Endodermal cell (in vitro differentiated cells): ENCODE measurements at regions not wholly inside any gene's neighbourhood (a gene's known extent, or its start where the extent isn't known, plus 50 kb on each side); places are given as distances from the start of the nearest gene placed in this dataset.

ENCODE experiments used
- DNase-seq: peaks from one replicate; pipeline ENCODE4 v3.0.0-alpha.2; 2017
- H3K27ac ChIP-seq: 2 replicates; pipeline ENCODE4 v1.5.1; 2013; ENCODE audit warnings: mild to moderate bottlenecking, low read depth, low read length, moderate library complexity
- H3K27me3 ChIP-seq: 2 replicates; pipeline ENCODE4 v1.6.1; 2013; ENCODE audit warnings: mild to moderate bottlenecking, low read length, moderate library complexity; ENCODE audit not compliant: insufficient read depth, control insufficient read depth, poor library complexity, severe bottlenecking
- H3K36me3 ChIP-seq: 2 replicates; pipeline ENCODE4 v1.7.0; 2013; ENCODE audit warnings: mild to moderate bottlenecking, low read length, moderate library complexity; ENCODE audit not compliant: control insufficient read depth, insufficient read depth
- H3K4me1 ChIP-seq: one replicate; pipeline ENCODE4 v1.7.0; 2013; ENCODE audit warnings: low read length; ENCODE audit not compliant: control insufficient read depth, insufficient read depth
- H3K4me3 ChIP-seq: 2 replicates; pipeline ENCODE4 v1.5.1; 2013; ENCODE audit warnings: mild to moderate bottlenecking, low read length, moderate library complexity
- H3K9ac ChIP-seq: 2 replicates; pipeline ENCODE4 v1.6.1; 2013; ENCODE audit warnings: mild to moderate bottlenecking, low read length, moderate library complexity; ENCODE audit not compliant: poor library complexity, severe bottlenecking; ENCODE audit errors: extremely low read depth
- H3K9me3 ChIP-seq: 2 replicates; pipeline ENCODE4 v1.6.1; 2013; ENCODE audit warnings: mild to moderate bottlenecking, low read length, moderate library complexity; ENCODE audit not compliant: control insufficient read depth
- H3K27ac Mint-ChIP-seq: 2 replicates; pipeline ENCODE4 v1.8.0; 2020; ENCODE audit warnings: mixed read lengths
- H3K27me3 Mint-ChIP-seq: 2 replicates; pipeline ENCODE4 v1.8.0; 2021; ENCODE audit warnings: mild to moderate bottlenecking, mixed read lengths; ENCODE audit not compliant: insufficient read depth
- H3K36me3 Mint-ChIP-seq: 2 replicates; pipeline ENCODE4 v1.8.0; 2020; ENCODE audit warnings: low read depth, mixed read lengths
- H3K4me1 Mint-ChIP-seq: 2 replicates; pipeline ENCODE4 v1.8.0; 2020; ENCODE audit warnings: mixed read lengths
- H3K4me3 Mint-ChIP-seq: 2 replicates; pipeline ENCODE4 v1.8.0; 2020; ENCODE audit warnings: mild to moderate bottlenecking, moderate library complexity, mixed read lengths
- H3K9me3 Mint-ChIP-seq: 2 replicates; pipeline ENCODE4 v1.8.0; 2020; ENCODE audit warnings: mild to moderate bottlenecking, mixed read lengths
- CTCF ChIP-seq: fragments of 200-600 bp; sonication (generic); conservative IDR thresholded peaks from 2 replicates; pipeline ENCODE4 v1.5.0; 2021; ENCODE audit warnings: antibody characterized with exemption, mild to moderate bottlenecking
- WGBS, 2 experiments: methylation state at CpG; one replicate each; pipeline versions ENCODE4 v1.1.5 to v1.1.7; 2013; ENCODE audit warnings: missing lambda C conversion rate in 2 of 2, mixed read lengths in 1 of 2; ENCODE audit not compliant: insufficient coverage in 1 of 2, insufficient read length in 1 of 2; 5-methylcytosine and 5-hydroxymethylcytosine counted together

GRCh38 chr18:22800551-22800951, 132.6 kb upstream of the RBBP8 start:
- H3K4me1 Mint-ChIP-seq: peaks cover 20% of the 10 kb centered on the region
- no peaks in the 10 kb centered on the region for H3K9me3 ChIP-seq
- H3K4me3 Mint-ChIP-seq: no peak overlapping the region
- no peaks in the 10 kb centered on the region for H3K36me3 ChIP-seq
- no peaks in the 10 kb centered on the region for H3K27me3 ChIP-seq
- H3K4me3 ChIP-seq: no peak overlapping the region
- no peaks in the 10 kb centered on the region for H3K4me1 ChIP-seq
- TF ChIP-seq CTCF: no peak
- H3K27ac ChIP-seq: no peak overlapping the region
- DNase-seq: no peak
- H3K27me3 Mint-ChIP-seq: peaks cover 3% of the 10 kb centered on the region
- WGBS, 2 experiments: 91 to 100% methylated on average over 7 of the region's 7 CpGs
- no peak overlapping the region for H3K27ac Mint-ChIP-seq
- no peaks in the 10 kb centered on the region for H3K36me3 Mint-ChIP-seq
- no peaks in the 10 kb centered on the region for H3K9me3 Mint-ChIP-seq
- H3K9ac ChIP-seq: no peak overlapping the region

- WGBS, 2 experiments: 20 to 100% methylated on average over 1 to 5 of the region's 6 CpGs
- TF ChIP-seq CTCF: peak; percentile 84
- Histone ChIP-seq H3K27ac (no peak overlapping the region), H3K9ac (no peak overlapping the region), H3K4me1 (no peaks in the 10 kb centered on the region), H3K36me3 (no peaks in the 10 kb centered on the region), H3K27me3 (no peaks in the 10 kb centered on the region), H3K9me3 (no peaks in the 10 kb centered on the region), H3K4me3 (no peak overlapping the region)
- no peaks in the 10 kb centered on the region for H3K36me3 Mint-ChIP-seq
- H3K4me3 Mint-ChIP-seq: no peak overlapping the region
- H3K27ac Mint-ChIP-seq: no peak overlapping the region
- no peak for DNase-seq
- peaks cover 6% of the 10 kb centered on the region for H3K4me1 Mint-ChIP-seq
- H3K9me3 Mint-ChIP-seq: no peaks in the 10 kb centered on the region
- H3K27me3 Mint-ChIP-seq: no peaks in the 10 kb centered on the region
These were observed 119.3 kb upstream of the RBBP8 start for GRCh38 chr18:22813648-22814328.

- no peak overlapping the region for H3K4me3 Mint-ChIP-seq
- H3K4me1 Mint-ChIP-seq: peaks cover 6% of the 10 kb centered on the region
- H3K4me1 ChIP-seq: no peaks in the 10 kb centered on the region
- H3K9ac ChIP-seq: no peak overlapping the region
- no peak overlapping the region for H3K27ac ChIP-seq
- no peak for TF ChIP-seq CTCF
- 76 to 89% methylated on average over 3 to 4 of the region's 4 CpGs for WGBS, 2 experiments
- no peaks in the 10 kb centered on the region for H3K9me3 Mint-ChIP-seq
- H3K27me3 ChIP-seq: no peaks in the 10 kb centered on the region
- H3K27ac Mint-ChIP-seq: no peak overlapping the region
- H3K36me3 ChIP-seq: no peaks in the 10 kb centered on the region
- H3K4me3 ChIP-seq: no peak overlapping the region
- H3K36me3 Mint-ChIP-seq: no peaks in the 10 kb centered on the region
- no peaks in the 10 kb centered on the region for H3K27me3 Mint-ChIP-seq
- no peaks in the 10 kb centered on the region for H3K9me3 ChIP-seq
- no peak for DNase-seq
These were observed 118.8 kb upstream of the RBBP8 start for GRCh38 chr18:22814329-22814703.
